A549 (cell line): ENCODE measurements at regions not wholly inside any gene's neighbourhood (a gene's known extent, or its start where the extent isn't known, plus 50 kb on each side); places are given as distances from the start of the nearest gene placed in this dataset.
"Not testable (repeated sequence)": the region's sequence is repeated elsewhere in the genome, so short reads cannot be mapped to it uniquely, and the experiment has no call there.

ENCODE experiments used
- BCL3 ChIP-seq: fragments of >200 bp; sonication (Bioruptor Twin); formaldehyde crosslinking; IDR thresholded peaks from 3 replicates; pipeline ENCODE4 v1.6.1; 2016
- CEBPB ChIP-seq, 2 experiments: fragments of >200 bp in 1 of 2; sonication (Bioruptor Twin) in 1 of 2; formaldehyde crosslinking in 1 of 2; IDR thresholded peaks; 2 replicates each; pipeline ENCODE4 v1.6.1; 2012 to 2016
- CTCF ChIP-seq: fragments of >200 bp; sonication (Bioruptor Twin); formaldehyde crosslinking; IDR thresholded peaks from 3 replicates; pipeline ENCODE4 v1.5.1; 2016
- E2F6 ChIP-seq: IDR thresholded peaks from 2 replicates; pipeline ENCODE4 v1.6.1; 2012; ENCODE audit warnings: low read depth, borderline replicate concordance
- EP300 ChIP-seq, 2 experiments: fragments of >200 bp; sonication (Bioruptor Twin); formaldehyde crosslinking; IDR thresholded peaks; 2 replicates in 1 of 2; 3 replicates in 1 of 2; pipeline ENCODE4 v1.6.1; 2016 to 2017
- ESRRA ChIP-seq: fragments of 150-350 bp; IDR thresholded peaks from 2 replicates; pipeline ENCODE4 v1.6.1; 2014; ENCODE audit warnings: mild to moderate bottlenecking, low read length, borderline replicate concordance
- JUNB ChIP-seq: fragments of >200 bp; sonication (Bioruptor Twin); formaldehyde crosslinking; IDR thresholded peaks from 2 replicates; pipeline ENCODE4 v1.6.1; 2016
- NR3C1 ChIP-seq: fragments of >200 bp; sonication (Bioruptor Twin); formaldehyde crosslinking; IDR thresholded peaks from 3 replicates; pipeline ENCODE4 v1.6.1; 2017
- POLR2A ChIP-seq: IDR thresholded peaks from 2 replicates; pipeline ENCODE4 v1.6.1; 2012; ENCODE audit warnings: mild to moderate bottlenecking, low read length
- SMC3 ChIP-seq: fragments of >200 bp; sonication (Bioruptor Twin); formaldehyde crosslinking; IDR thresholded peaks from 3 replicates; pipeline ENCODE4 v1.6.1; 2018; ENCODE audit warnings: inconsistent platforms

- not testable (repeated sequence) for TF ChIP-seq CTCF; SMC3; POLR2A; CEBPB (IDR thresholded peaks at IDR 0.05); NR3C1; E2F6; EP300 (IDR thresholded peaks at IDR 0.05); BCL3; JUNB; ESRRA
Measured at GRCh38 chr2:153664009-153664408, 185.4 kb upstream of the RPRM start.
